ENCODE measurements at regions not wholly inside any gene's neighbourhood (a gene's known extent, or its start where the extent isn't known, plus 50 kb on each side); places are given as distances from the start of the nearest gene placed in this dataset.

DNA sequence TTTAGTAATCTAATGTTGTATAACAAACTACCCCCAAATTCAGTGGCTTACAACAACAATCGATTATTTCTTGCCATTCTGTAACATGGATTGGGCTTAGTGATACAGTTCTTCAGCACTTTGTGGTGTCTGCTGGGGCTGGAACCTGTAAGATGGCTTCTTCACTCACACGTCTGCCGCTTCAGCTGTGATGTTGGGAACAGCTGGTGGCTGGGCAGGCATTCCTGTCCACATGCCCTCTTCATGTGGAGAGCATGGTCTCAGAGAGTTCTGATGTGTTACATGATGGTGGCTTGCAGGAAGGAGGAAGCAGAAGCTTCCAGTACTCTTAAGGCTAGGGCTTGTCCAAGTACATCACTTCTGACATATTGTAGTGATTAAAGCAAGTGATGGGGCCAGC lies 276.9 kb downstream of the PTBP2 start:
- Histone ChIP-seq H3K4me3 (ENCODE audit: low read length) (no peak overlapping the region), H3K4me2 (ENCODE audit: low read length) (no peak overlapping the region), H3K9ac (ENCODE audit: low read length) (no peak overlapping the region), H3K36me3 (ENCODE audit: insufficient read depth, low read length) (no peaks in the 10 kb centered on the region), H3K9me2 (ENCODE audit: insufficient read depth, low read length) (no peaks in the 10 kb centered on the region), H3K27ac (ENCODE audit: low read length) (no peak overlapping the region), H3K79me2 (replicated peaks; ENCODE audit: insufficient read depth, low read length) (no peaks in the 10 kb centered on the region), H2AFZ (ENCODE audit: low read depth, low read length) (no peak overlapping the region), H4K20me1 (ENCODE audit: insufficient read depth) (no peaks in the 10 kb centered on the region), H3K9me3 (ENCODE audit: low read length) (no peaks in the 10 kb centered on the region), H3K27me3 (ENCODE audit: insufficient read depth, low read depth, low read length) (no peaks in the 10 kb centered on the region), H3F3A (ENCODE audit: insufficient read depth, low read length, poor library complexity, severe bottlenecking) (no peaks in the 10 kb centered on the region)
- no peak for TF ChIP-seq POLR2AphosphoS5 (IDR thresholded peaks at IDR 0.05)
- no peak for TF ChIP-seq TAF1 (IDR thresholded peaks at IDR 0.05; ENCODE audit: low read depth)
- TF ChIP-seq MXI1 (conservative IDR thresholded peaks at IDR 0.05; ENCODE audit: poor library complexity, severe bottlenecking): no peak
- TF ChIP-seq, protein P1, sequence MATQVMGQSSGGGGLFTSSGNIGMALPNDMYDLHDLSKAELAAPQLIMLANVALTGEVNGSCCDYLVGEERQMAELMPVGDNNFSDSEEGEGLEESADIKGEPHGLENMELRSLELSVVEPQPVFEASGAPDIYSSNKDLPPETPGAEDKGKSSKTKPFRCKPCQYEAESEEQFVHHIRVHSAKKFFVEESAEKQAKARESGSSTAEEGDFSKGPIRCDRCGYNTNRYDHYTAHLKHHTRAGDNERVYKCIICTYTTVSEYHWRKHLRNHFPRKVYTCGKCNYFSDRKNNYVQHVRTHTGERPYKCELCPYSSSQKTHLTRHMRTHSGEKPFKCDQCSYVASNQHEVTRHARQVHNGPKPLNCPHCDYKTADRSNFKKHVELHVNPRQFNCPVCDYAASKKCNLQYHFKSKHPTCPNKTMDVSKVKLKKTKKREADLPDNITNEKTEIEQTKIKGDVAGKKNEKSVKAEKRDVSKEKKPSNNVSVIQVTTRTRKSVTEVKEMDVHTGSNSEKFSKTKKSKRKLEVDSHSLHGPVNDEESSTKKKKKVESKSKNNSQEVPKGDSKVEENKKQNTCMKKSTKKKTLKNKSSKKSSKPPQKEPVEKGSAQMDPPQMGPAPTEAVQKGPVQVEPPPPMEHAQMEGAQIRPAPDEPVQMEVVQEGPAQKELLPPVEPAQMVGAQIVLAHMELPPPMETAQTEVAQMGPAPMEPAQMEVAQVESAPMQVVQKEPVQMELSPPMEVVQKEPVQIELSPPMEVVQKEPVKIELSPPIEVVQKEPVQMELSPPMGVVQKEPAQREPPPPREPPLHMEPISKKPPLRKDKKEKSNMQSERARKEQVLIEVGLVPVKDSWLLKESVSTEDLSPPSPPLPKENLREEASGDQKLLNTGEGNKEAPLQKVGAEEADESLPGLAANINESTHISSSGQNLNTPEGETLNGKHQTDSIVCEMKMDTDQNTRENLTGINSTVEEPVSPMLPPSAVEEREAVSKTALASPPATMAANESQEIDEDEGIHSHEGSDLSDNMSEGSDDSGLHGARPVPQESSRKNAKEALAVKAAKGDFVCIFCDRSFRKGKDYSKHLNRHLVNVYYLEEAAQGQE (IDR thresholded peaks at IDR 0.05; ENCODE audit: borderline replicate concordance): no peak
- no peak for TF ChIP-seq RAD21 (conservative IDR thresholded peaks at IDR 0.05)
- no peak for TF ChIP-seq EZH2 (IDR thresholded peaks at IDR 0.05; ENCODE audit: borderline replicate concordance, insufficient read depth, low read length, poor library complexity, severe bottlenecking)
- no peak for TF ChIP-seq CTCF (IDR thresholded peaks at IDR 0.05; ENCODE audit: poor library complexity, severe bottlenecking)
- TF ChIP-seq EP300 (conservative IDR thresholded peaks at IDR 0.05; ENCODE audit: poor library complexity, severe bottlenecking): no peak
- no peak for TF ChIP-seq SMC3 (conservative IDR thresholded peaks at IDR 0.05; ENCODE audit: poor library complexity)

GRCh38 chr1:96999191-96999590 lies 277.6 kb downstream of the PTBP2 start:
- Histone ChIP-seq H3K9me3 (ENCODE audit: low read length) (no peaks in the 10 kb centered on the region), H3K9ac (ENCODE audit: low read length) (no peak overlapping the region), H3K4me2 (ENCODE audit: low read length) (no peak overlapping the region), H3F3A (ENCODE audit: insufficient read depth, low read length, poor library complexity, severe bottlenecking) (no peaks in the 10 kb centered on the region), H3K36me3 (ENCODE audit: insufficient read depth, low read length) (no peaks in the 10 kb centered on the region), H3K27me3 (ENCODE audit: insufficient read depth, low read depth, low read length) (no peaks in the 10 kb centered on the region), H3K4me3 (ENCODE audit: low read length) (no peak overlapping the region), H2AFZ (ENCODE audit: low read depth, low read length) (no peak overlapping the region), H3K79me2 (replicated peaks; ENCODE audit: insufficient read depth, low read length) (no peaks in the 10 kb centered on the region), H3K9me2 (ENCODE audit: insufficient read depth, low read length) (no peaks in the 10 kb centered on the region), H4K20me1 (ENCODE audit: insufficient read depth) (no peaks in the 10 kb centered on the region), H3K27ac (ENCODE audit: low read length) (no peak overlapping the region)
- no peak for TF ChIP-seq EZH2 (IDR thresholded peaks at IDR 0.05; ENCODE audit: borderline replicate concordance, insufficient read depth, low read length, poor library complexity, severe bottlenecking)
- TF ChIP-seq SMC3 (conservative IDR thresholded peaks at IDR 0.05; ENCODE audit: poor library complexity): no peak
- no peak for TF ChIP-seq MXI1 (conservative IDR thresholded peaks at IDR 0.05; ENCODE audit: poor library complexity, severe bottlenecking)
- TF ChIP-seq EP300 (conservative IDR thresholded peaks at IDR 0.05; ENCODE audit: poor library complexity, severe bottlenecking): no peak
- TF ChIP-seq, protein P1 (IDR thresholded peaks at IDR 0.05; ENCODE audit: borderline replicate concordance): no peak
- TF ChIP-seq POLR2AphosphoS5 (IDR thresholded peaks at IDR 0.05): no peak
- no peak for TF ChIP-seq RAD21 (conservative IDR thresholded peaks at IDR 0.05)
- no peak for TF ChIP-seq TAF1 (IDR thresholded peaks at IDR 0.05; ENCODE audit: low read depth)
- no peak for TF ChIP-seq CTCF (IDR thresholded peaks at IDR 0.05; ENCODE audit: poor library complexity, severe bottlenecking)

All from neural cell (in vitro differentiated cells).